ENCODE measurements at regions not wholly inside any gene's neighbourhood (a gene's known extent, or its start where the extent isn't known, plus 50 kb on each side); places are given as distances from the start of the nearest gene placed in this dataset.

GRCh38 chr7:42812779-42813178, 99.1 kb downstream of the C7orf25 start:
- no peak overlapping the region for H3K4me3 Mint-ChIP-seq
- H3K27me3 Mint-ChIP-seq (ENCODE audit: low read depth), result no peaks in the 10 kb centered on the region
- DNase-seq (ENCODE audit: low read depth, low spot score), result no peak
- H3K9me3 Mint-ChIP-seq, result peaks cover 21% of the 10 kb centered on the region
- H3K36me3 Mint-ChIP-seq (ENCODE audit: low read depth), result peaks cover 6% of the 10 kb centered on the region
- no peak overlapping the region for H3K27ac Mint-ChIP-seq (ENCODE audit: unreplicated experiment)
- no peak for TF ChIP-seq CTCF (conservative IDR thresholded peaks at IDR 0.05)
- no peaks in the 10 kb centered on the region for H3K4me1 Mint-ChIP-seq

GRCh38 chr7:42805601-42806000, 106.3 kb downstream of the C7orf25 start:
- peaks cover 11% of the 10 kb centered on the region for H3K36me3 Mint-ChIP-seq (ENCODE audit: low read depth)
- no peaks in the 10 kb centered on the region for H3K4me1 Mint-ChIP-seq
- no peaks in the 10 kb centered on the region for H3K27me3 Mint-ChIP-seq (ENCODE audit: low read depth)
- no peak overlapping the region for H3K27ac Mint-ChIP-seq (ENCODE audit: unreplicated experiment)
- no peak for DNase-seq (ENCODE audit: low read depth, low spot score)
- H3K4me3 Mint-ChIP-seq, result no peak overlapping the region
- TF ChIP-seq CTCF (conservative IDR thresholded peaks at IDR 0.05), result no peak
- peaks cover 26% of the 10 kb centered on the region for H3K9me3 Mint-ChIP-seq

- TF ChIP-seq CTCF (conservative IDR thresholded peaks at IDR 0.05), result no peak
These were observed 117.2 kb downstream of the C7orf25 start for GRCh38 chr7:42794673-42795072.

GRCh38 chr7:42792841-42793240, 119.0 kb downstream of the C7orf25 start:
- no peak for TF ChIP-seq CTCF (conservative IDR thresholded peaks at IDR 0.05)
- H3K4me3 Mint-ChIP-seq, result no peak overlapping the region
- no peak overlapping the region for H3K27ac Mint-ChIP-seq (ENCODE audit: unreplicated experiment)
- H3K27me3 Mint-ChIP-seq (ENCODE audit: low read depth), result no peaks in the 10 kb centered on the region
- H3K9me3 Mint-ChIP-seq, result no peaks in the 10 kb centered on the region
- no peaks in the 10 kb centered on the region for H3K4me1 Mint-ChIP-seq
- no peak for DNase-seq (ENCODE audit: low read depth, low spot score)
- H3K36me3 Mint-ChIP-seq (ENCODE audit: low read depth), result peaks cover 8% of the 10 kb centered on the region

More at GRCh38 chr7:42794673-42795072, 117.2 kb downstream of the C7orf25 start:
- H3K36me3 Mint-ChIP-seq (ENCODE audit: low read depth), result peaks cover 13% of the 10 kb centered on the region
- no peak for DNase-seq (ENCODE audit: low read depth, low spot score)
- H3K27ac Mint-ChIP-seq (ENCODE audit: unreplicated experiment), result no peak overlapping the region
- H3K27me3 Mint-ChIP-seq (ENCODE audit: low read depth), result no peaks in the 10 kb centered on the region
- no peak overlapping the region for H3K4me3 Mint-ChIP-seq
- peaks cover 6% of the 10 kb centered on the region for H3K9me3 Mint-ChIP-seq
- no peaks in the 10 kb centered on the region for H3K4me1 Mint-ChIP-seq

GRCh38 chr7:42790196-42790595, 121.7 kb downstream of the C7orf25 start:
- H3K9me3 Mint-ChIP-seq, result peaks cover 2% of the 10 kb centered on the region
- DNase-seq (ENCODE audit: low read depth, low spot score), result no peak
- H3K27me3 Mint-ChIP-seq (ENCODE audit: low read depth), result no peaks in the 10 kb centered on the region
- no peaks in the 10 kb centered on the region for H3K4me1 Mint-ChIP-seq
- peaks cover 2% of the 10 kb centered on the region for H3K36me3 Mint-ChIP-seq (ENCODE audit: low read depth)
- H3K27ac Mint-ChIP-seq (ENCODE audit: unreplicated experiment), result no peak overlapping the region
- TF ChIP-seq CTCF (conservative IDR thresholded peaks at IDR 0.05), result no peak
- H3K4me3 Mint-ChIP-seq, result no peak overlapping the region

- peaks cover 6% of the 10 kb centered on the region for H3K4me1 Mint-ChIP-seq
These were observed 137.4 kb downstream of the C7orf25 start for GRCh38 chr7:42774436-42774835.

More at GRCh38 chr7:42774436-42774835, 137.4 kb downstream of the C7orf25 start:
- no peak for TF ChIP-seq CTCF (conservative IDR thresholded peaks at IDR 0.05)
- H3K36me3 Mint-ChIP-seq (ENCODE audit: low read depth), result peaks cover 6% of the 10 kb centered on the region
- no peaks in the 10 kb centered on the region for H3K27me3 Mint-ChIP-seq (ENCODE audit: low read depth)
- no peak overlapping the region for H3K27ac Mint-ChIP-seq (ENCODE audit: unreplicated experiment)
- H3K4me3 Mint-ChIP-seq, result no peak overlapping the region
- DNase-seq (ENCODE audit: low read depth, low spot score), result no peak
- peaks cover 8% of the 10 kb centered on the region for H3K9me3 Mint-ChIP-seq
